Right forelimb (tissue), 1 donor: ENCODE measurements at regions not wholly inside any gene's neighbourhood (a gene's known extent, or its start where the extent isn't known, plus 50 kb on each side); places are given as distances from the start of the nearest gene placed in this dataset.

Source experiments
- DNase-seq: peaks from one replicate; pipeline ENCODE4 v3.0.0-alpha.2; 2018

DNA sequence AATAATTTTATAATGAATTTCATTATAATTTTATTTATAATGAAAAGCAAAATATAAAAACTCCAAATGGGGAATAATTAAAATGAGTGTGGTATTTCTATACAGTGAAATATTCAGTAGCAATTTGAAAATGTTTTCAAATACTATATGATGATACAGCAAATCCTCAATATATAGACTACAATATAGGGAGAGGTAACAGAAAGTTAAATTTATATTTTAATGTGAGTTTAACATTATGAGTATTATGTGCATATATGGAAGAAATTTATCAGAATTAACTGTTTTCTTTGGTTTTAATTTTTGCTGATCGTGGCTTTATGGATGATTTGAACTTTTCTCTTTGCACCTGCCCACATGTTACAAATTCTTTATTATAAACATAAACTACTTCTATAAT lies 500.9 kb upstream of the ARRDC3 start:
- DNase-seq: no peak

GRCh38 chr5:91875196-91875779 lies 492.2 kb upstream of the ARRDC3 start:
- no peak for DNase-seq

DNA sequence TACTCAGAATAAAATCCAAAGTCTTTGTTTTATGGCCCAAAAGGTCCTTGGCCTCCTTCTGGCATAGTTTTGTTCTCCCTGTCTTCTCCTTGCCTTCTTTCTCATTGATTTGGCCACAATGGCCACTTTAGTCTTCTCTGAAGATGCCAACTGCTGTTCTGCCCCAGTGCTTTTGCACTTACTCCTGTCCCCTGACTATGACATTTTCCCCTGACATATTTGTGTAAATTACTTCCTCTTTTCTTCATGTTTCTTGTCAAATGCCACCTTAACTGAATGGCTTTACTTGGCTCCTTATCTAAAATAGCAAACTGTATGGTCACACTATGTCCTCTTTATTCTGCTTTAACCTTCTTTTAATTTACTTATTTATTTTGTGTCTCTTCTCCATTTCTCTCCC lies 484.7 kb upstream of the ARRDC3 start:
- DNase-seq: no peak

- DNase-seq: no peak
Measured at GRCh38 chr5:91865915-91866314, 482.8 kb upstream of the ARRDC3 start.

- no peak for DNase-seq
Measured at GRCh38 chr5:91864962-91865361, 481.8 kb upstream of the ARRDC3 start.

GRCh38 chr5:91851670-91852069 lies 468.6 kb upstream of the ARRDC3 start:
- DNase-seq: no peak

- no peak for DNase-seq
Measured at GRCh38 chr5:91850031-91850430, 466.9 kb upstream of the ARRDC3 start.

DNA sequence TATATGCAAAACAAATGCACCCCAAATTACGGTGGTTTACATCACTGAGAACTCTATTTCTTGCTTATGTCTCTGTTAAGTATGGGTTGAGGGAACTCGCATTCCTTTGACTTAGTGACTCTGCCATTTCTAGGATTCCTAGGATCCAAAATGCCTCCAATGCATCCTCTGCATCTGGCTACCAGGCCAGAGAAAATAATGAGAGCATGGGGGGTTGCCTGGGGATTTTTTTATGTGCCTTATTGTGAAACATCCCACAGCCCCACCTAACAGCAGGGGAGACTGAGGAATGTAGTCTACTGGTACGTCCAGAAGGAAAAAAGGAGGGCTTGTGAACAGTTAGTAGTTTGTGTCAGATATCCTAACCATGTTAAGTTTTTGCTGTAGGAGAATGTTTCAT lies 466.0 kb upstream of the ARRDC3 start:
- no peak for DNase-seq

DNA sequence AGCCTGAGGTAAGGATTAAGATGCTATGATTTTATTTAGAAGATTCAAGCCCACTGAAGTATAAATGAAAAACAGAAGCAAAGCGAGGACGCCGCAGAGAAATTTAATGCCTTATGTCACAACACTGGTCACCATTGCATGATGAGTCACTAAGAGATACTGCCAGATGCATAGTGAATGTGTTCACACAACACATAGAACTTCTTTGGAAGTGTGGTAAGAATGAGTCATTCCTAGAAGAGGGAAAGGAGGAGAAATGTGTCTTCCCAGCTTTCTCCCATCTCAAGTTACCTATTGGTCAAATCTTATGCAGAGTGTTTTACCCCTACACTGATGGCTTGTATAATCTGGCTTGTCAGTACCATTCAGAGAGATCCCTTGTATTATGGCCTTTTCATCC lies 465.3 kb upstream of the ARRDC3 start:
- no peak for DNase-seq

GRCh38 chr5:91841423-91841822 lies 458.3 kb upstream of the ARRDC3 start:
- no peak for DNase-seq

DNA sequence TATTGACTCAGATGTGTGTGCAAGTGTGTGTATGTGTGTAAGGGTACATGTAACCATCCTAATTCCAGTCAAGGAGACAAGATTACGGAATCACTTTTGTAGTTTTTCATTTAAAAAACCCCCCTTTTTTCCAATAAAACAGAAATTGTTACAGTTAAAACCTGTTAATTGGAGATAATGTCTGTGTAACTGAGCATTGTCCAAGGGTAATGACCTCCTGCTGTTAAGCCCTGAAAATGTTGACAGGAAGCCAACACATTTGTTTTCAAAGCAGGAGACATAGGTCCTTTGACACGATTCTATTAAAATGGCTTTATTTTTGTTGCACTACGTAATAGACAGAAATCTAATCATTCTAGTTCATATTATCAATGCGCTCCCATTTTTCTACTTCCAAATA lies 457.3 kb upstream of the ARRDC3 start:
- no peak for DNase-seq

DNA sequence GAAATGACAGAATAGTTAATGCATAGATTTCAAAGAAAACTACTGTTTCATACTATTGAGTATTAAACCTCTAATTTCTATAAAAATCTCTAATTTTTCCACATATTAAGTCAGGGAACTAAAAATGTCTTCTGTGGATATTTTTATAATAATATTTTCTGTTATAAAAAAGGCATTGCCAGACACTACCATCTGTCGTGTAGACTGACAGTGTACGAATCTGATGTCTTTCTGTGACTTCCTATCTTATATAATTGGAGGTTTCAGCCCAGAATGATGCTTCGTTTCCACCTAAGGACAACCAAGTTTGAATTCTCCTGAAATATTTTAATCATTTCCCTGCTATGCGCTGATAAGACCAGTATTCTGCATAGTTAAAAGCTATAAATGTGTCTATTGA lies 456.6 kb upstream of the ARRDC3 start:
- no peak for DNase-seq

GRCh38 chr5:91839233-91839632 lies 456.1 kb upstream of the ARRDC3 start:
- DNase-seq: no peak

DNA sequence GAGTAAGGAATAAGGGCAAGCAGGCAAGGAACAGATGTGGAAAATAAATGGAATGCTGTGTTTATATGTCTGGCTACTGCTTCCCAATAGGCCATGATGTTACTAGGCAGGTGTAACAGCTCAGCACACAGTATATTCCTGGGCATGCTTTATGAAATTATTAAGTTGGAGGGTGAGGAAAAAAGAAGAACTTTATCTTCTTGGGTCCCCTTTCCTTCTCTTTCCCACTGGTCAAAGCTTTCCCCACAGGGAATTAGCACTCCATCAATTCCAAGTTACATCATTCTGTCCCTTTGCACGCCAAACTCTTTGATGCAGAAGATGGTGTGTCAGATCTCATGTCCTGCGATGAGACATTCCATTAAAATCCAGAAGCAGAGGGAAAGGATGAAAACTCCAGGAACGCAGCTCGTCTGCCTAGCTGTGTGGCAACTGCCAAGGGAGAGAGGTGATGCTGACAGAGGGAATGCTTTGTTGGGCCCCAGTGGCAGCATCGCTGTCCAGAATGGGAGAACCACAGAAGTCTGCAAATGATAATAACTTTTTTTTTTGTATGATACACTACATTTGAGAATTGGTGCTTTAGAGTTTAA lies 447.3 kb upstream of the ARRDC3 start:
- DNase-seq: no peak

DNA sequence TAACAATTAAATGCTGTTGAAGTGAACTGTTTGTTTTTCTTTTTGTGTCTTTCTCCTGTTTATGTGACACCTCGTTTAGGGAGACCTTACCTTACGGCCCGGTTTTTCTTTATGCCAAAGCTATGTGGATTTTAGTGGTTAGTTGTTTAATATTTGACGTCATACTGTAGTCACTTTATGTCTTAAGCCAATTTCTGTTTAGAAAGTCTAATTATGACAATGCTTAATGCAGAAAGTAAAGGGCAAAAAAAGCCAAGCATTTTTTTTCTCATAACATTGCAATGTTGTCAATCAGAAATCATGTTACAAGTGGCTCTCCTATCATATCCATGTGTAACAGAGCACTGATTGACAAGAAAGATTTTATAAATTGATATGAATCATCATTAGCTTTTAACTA lies 442.5 kb upstream of the ARRDC3 start:
- DNase-seq: no peak

DNA sequence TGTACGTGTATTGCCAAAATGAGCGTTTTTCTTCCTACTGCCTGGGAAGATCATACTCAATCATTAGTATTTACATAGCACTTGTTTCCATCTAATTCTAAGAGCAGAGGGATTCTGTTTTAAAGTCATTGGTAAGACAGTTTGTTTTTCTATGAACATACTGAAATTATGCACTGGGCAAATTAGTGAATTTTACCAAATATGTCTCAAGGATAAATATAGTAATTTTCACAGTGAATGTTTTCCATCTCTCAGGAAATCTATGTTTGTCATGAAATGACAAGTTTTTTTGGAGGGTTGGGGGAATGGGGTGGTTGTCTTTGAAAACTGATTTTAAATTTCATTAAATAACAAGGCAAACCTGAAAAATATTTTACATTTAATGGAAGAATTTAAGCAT lies 441.3 kb upstream of the ARRDC3 start:
- DNase-seq: no peak

GRCh38 chr5:91820874-91821273 lies 437.8 kb upstream of the ARRDC3 start:
- DNase-seq: no peak

- DNase-seq: no peak
Measured at GRCh38 chr5:91816681-91817080, 433.6 kb upstream of the ARRDC3 start.

- no peak for DNase-seq
Measured at GRCh38 chr5:91797576-91797975, 414.5 kb upstream of the ARRDC3 start.

DNA sequence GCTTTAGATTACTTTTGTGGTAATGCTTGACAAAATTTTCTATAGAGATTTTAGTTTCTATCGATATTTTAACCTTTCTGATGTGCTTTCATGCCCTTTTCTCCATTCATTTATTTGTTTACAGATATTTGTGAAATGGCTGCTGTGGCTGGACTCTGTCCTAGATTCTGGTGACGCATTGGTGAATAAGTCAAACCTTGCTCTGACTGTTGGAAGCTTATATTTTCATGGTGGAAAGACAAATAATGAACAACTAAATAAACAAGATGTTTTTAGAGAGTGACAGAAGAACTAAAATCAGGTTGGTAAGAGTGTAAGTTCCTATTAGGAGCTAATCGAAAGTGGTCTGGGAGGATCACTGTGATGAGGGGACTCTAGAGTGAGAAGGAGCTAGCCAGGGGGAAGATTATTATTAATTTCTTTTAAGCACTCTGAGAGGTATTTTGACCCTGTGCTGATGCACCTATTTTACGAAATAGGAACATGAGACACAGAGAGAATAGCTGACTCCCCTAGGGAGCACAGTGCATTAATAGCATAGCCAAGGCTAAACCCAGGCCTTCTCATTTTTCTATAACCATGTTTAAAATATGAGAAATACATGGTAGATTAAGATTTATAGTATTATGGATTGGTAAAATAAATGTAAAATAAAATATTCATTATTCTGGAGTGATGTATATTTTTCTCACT lies 411.9 kb upstream of the ARRDC3 start:
- DNase-seq: no peak

DNA sequence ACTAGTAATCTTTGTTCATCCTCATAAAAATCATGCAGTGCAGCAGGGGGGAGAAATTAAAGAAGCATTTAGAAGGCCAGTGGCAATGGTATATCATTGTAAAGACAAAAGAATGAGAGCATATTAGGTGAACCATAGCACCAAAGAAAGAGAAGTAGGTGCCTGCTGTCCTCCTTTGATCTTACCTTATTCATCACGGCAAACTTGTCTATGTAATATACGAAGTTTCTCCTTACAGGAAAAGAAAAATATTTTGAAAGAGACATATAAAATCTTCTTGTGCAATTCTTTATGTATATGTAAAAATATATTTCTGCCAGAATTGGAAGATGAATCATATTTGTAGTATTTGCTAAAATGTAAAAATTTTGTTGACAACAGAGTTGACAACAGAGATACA lies 411.3 kb upstream of the ARRDC3 start:
- no peak for DNase-seq

DNA sequence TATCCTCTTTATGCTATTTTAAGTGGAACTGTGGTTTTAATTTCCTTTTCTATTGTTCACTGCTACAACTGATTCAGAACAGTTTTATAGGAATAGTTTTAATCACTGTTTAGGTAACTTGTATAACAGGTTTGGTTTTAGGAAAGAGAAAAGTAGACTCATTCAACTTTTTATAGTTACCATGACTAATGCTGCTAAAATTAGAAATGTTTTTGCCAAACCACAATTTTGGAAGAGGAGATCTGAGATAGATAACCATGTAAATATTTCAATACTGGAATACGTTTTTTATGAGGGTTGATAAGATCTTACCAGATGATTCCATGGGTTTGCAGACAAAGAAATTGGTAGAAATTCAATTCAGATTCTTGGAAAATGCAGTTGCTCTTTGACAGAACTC lies 404.6 kb upstream of the ARRDC3 start:
- no peak for DNase-seq

DNA sequence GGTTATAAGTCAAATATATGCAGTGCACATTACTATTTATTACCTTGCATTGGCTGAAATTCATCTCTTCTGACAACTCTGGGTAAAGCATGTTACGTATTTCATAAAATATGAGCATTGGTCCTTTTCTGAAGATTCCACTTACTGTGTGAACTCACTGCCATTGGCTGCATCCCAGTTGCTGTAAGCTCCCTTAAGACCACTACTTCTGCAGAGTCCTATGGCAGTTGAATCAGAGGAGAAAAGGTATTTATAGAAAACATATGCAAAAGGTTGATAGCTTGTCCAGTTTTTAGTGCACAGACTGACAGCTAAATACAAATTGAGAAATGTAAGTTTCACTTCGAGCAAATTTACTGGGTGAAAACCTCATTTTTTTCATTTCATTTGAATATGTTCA lies 394.6 kb upstream of the ARRDC3 start:
- no peak for DNase-seq

GRCh38 chr5:91776249-91776648 lies 393.1 kb upstream of the ARRDC3 start:
- no peak for DNase-seq

GRCh38 chr5:91770400-91770799 lies 387.3 kb upstream of the ARRDC3 start:
- no peak for DNase-seq
